IPS DF 6.9 (cell line): ENCODE measurements at regions not wholly inside any gene's neighbourhood (a gene's known extent, or its start where the extent isn't known, plus 50 kb on each side); places are given as distances from the start of the nearest gene placed in this dataset.

Source experiments
- DNase-seq: peaks from one replicate; pipeline ENCODE4 v3.0.0-alpha.2; 2013; ENCODE audit warnings: low read depth, low spot score
- H3K27ac ChIP-seq: one replicate; pipeline ENCODE4 v1.5.1; 2013; ENCODE audit warnings: low read length, control low read depth
- H3K27me3 ChIP-seq: 2 replicates; pipeline ENCODE4 v1.6.1; 2013; ENCODE audit warnings: mild to moderate bottlenecking, low read length; ENCODE audit not compliant: control insufficient read depth, insufficient read depth
- H3K36me3 ChIP-seq: 2 replicates; pipeline ENCODE4 v1.6.1; 2013; ENCODE audit warnings: low read length; ENCODE audit not compliant: control insufficient read depth, insufficient read depth
- H3K4me1 ChIP-seq: 2 replicates; pipeline ENCODE4 v1.6.1; 2013; ENCODE audit warnings: low read length; ENCODE audit not compliant: control insufficient read depth, insufficient read depth
- H3K4me3 ChIP-seq: 2 replicates; pipeline ENCODE4 v1.5.1; 2013; ENCODE audit warnings: mild to moderate bottlenecking, low read length
- H3K9me3 ChIP-seq: 2 replicates; pipeline ENCODE4 v1.6.1; 2013; ENCODE audit warnings: low read length, inconsistent platforms; ENCODE audit not compliant: control insufficient read depth, insufficient read depth
- WGBS: extraction: QIAGEN DNeasy Blood & Tissue Kit; methylation state at CpG from one replicate; pipeline ENCODE4 v1.1.7; 2013; ENCODE audit warnings: mixed read lengths, missing lambda C conversion rate; ENCODE audit not compliant: insufficient read length, insufficient coverage; 5-methylcytosine and 5-hydroxymethylcytosine counted together

DNA sequence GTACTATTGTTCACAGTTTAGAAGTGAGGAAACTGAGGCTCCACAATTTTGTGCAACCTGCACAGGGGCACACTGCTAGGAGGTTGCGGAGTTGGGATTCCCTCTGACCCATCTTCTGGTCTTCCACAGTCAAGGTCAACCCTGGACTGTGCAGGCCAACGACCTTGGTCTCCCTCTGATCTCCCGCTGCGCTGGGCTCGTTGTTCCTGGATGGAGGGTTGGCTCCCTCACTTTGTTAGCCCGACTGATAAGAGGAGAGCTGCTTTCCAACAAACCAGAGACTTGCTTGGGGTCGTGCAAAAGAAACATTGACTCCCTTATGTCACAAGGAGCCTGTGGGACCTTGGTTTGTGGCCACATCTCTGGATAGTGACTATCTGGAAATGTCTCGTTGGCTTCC is 187.6 kb downstream of the MYCN start:
- Histone ChIP-seq H3K36me3 (no peaks in the 10 kb centered on the region), H3K9me3 (no peaks in the 10 kb centered on the region), H3K27ac (no peak overlapping the region), H3K4me3 (no peak overlapping the region), H3K27me3 (no peaks in the 10 kb centered on the region), H3K4me1 (no peaks in the 10 kb centered on the region)
- no peak for DNase-seq
- no CpG with 5 or more reads among the region's 8 CpGs for WGBS

GRCh38 chr2:16127276-16127940 is 187.1 kb downstream of the MYCN start:
- no peak overlapping the region for H3K4me3 ChIP-seq
- WGBS = no CpG with 5 or more reads among the region's 10 CpGs
- no peaks in the 10 kb centered on the region for H3K9me3 ChIP-seq
- no peaks in the 10 kb centered on the region for H3K4me1 ChIP-seq
- H3K27ac ChIP-seq = no peak overlapping the region
- no peaks in the 10 kb centered on the region for H3K27me3 ChIP-seq
- H3K36me3 ChIP-seq = no peaks in the 10 kb centered on the region
- DNase-seq = no peak

DNA sequence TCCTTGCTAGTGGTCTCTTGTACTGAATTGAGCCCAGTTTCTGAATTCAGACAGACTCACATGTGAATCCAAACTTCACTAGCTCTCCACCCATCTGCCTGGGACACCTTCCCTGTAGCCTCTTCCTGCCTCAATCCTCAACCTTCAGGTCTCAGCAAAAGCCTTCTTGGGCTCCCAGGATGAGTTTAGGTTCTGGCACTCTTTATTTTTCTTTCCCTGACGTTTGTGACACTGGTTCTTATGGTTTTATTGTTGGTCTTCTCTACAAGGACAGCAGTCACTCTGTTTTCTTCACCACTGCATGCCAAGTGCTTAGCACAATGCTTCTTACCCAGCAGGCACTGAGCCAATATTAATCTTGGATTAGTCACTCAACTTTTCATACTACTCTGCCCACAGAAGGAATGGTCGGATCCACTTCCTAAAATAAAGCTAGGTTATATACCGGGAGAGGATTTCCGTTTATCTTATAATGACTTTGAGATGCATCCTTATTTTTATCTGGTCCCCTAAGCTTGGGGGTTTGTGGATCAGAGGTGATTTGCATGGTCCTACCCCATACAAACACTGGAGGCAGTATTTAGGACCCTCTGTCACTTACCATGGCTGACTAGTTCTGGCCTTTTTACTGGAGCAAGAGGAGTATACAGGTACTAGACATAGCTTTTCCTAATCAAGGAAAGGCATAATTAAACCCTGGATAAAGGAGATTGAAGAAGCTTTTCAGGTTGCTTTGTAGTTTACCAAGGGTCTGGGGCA is 186.3 kb downstream of the MYCN start:
- WGBS = no CpG with 5 or more reads among the region's 4 CpGs
- Histone ChIP-seq H3K4me1 (no peaks in the 10 kb centered on the region), H3K4me3 (no peak overlapping the region), H3K36me3 (no peaks in the 10 kb centered on the region), H3K9me3 (no peaks in the 10 kb centered on the region), H3K27me3 (no peaks in the 10 kb centered on the region), H3K27ac (no peak overlapping the region)
- no peak for DNase-seq

DNA sequence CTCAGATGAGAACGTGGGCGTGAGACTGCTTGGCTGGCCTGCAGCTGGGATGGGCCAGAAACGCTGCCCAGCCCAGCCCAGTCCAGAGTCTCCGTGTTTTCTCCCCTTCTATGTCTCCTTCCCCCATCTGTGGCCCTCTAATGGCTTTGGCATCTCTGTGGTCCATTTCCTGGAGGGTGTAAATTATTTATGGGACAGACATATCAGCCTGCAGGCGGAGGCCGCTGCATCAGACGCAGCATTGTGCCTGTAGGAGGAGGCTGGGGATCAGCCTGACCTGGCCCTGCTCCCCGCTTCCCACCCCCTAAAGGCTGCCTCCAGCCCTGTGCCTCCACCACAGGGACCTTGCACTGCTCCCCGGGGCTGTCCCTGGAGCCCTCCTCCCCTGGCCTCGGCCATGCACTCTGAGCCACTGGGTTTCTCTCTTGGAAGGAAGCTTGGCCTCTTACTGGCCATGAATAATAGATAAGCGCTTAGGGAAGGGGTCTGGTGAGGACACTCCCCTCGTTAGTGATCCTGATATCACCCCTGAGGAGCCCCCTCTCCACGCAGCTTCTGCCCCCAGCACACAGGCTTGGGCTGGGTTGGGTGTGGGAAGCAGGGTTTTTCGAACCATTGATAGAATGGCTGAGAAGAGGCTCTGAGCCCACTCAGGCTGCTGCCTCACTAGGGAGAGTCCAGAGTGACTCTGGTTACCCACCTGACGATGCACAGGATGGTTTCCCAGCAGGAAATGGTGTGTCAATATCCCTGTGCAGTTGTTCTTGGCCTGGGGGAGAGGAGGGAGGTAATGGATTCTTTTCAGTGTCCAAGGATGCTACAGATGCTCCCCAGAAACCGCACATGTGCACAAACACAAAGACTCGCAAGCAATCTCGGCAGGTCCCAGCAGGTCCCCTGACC is 185.5 kb downstream of the MYCN start:
- no CpG with 5 or more reads among the region's 18 CpGs for WGBS
- DNase-seq = no peak
- H3K9me3 ChIP-seq = no peaks in the 10 kb centered on the region
- H3K36me3 ChIP-seq = no peaks in the 10 kb centered on the region
- H3K4me3 ChIP-seq = no peak overlapping the region
- no peak overlapping the region for H3K27ac ChIP-seq
- no peaks in the 10 kb centered on the region for H3K4me1 ChIP-seq
- H3K27me3 ChIP-seq = no peaks in the 10 kb centered on the region

DNA sequence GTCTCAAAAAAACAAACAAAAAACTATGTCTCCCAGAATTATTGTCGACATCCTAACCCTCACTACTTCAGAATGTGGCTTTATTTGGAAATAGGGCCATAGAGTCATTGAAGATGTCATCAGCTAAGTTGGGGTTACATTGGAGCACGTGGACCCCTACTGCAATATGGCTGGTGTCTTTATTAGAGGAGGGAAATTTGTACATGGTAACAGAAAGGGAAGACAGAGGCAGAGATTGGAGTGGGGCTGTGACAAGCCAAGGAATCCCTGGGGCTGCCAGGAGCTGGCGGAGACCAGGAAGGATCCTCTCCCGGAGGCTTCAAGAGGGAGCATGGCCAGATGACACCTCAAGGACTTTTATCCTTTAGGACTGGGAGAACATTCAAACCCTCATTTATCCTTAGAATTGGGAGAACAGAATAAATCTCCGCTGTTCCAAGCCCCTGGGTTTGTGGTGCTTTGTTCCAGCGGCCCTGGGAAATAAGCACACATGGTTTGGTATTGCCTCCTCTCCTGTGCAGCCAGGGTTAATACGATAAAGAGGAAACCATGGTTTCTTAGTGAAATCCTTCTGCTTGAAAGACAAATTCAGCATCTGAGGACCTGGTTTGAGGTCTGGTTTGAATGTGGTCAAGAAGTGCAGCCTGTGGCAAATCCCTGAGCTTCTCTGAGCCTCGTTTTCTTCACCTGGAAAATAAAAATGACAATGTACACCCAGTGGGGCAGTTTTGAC is 184.7 kb downstream of the MYCN start:
- H3K36me3 ChIP-seq = no peaks in the 10 kb centered on the region
- no peak overlapping the region for H3K27ac ChIP-seq
- no peaks in the 10 kb centered on the region for H3K9me3 ChIP-seq
- no peak for DNase-seq
- H3K27me3 ChIP-seq = no peaks in the 10 kb centered on the region
- H3K4me3 ChIP-seq = no peak overlapping the region
- H3K4me1 ChIP-seq = no peaks in the 10 kb centered on the region
- WGBS = no CpG with 5 or more reads among the region's 8 CpGs

DNA sequence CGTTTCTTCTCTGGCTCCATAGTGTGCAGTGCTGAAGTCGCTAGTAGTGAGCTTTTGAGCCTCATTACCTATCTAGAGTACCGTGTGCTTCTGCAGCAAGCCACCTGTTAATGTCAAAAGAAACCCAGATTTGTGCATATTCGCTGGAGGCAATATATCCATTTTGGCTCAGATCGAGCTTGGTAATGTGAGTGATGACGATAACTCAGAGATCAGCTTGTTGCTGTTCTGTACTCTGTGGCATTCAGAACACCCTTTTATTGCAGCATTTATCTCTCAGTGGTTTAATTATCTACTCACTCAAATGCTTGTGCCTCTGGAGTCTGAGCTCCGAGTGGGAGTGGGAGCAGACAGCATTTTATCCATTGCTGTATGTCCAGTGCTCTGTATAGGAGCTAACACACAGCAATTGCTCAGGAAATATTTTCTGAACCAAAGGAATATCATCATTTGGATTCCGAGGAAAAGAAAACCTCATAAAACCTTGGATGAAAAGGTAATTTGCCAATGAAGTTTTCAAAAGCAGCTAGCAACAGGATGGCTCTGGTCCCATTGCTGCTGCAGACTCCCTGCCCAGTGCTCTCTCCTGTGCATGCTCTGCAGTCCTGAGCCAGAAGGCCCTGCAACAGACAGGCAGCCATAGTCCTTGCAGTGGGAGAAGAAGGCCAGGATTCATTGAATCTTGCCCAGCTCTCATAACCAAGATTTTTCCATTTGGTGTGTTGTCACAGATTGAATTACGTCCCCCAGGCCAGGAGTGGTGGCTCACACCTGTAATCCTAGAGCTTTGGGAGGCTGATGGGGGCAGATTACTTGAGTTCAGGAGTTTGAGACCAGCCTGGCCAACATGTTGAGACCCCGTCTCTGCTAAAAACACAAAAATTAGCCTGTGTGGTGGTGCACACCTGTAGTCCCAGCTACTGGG is 183.8 kb downstream of the MYCN start:
- no peaks in the 10 kb centered on the region for H3K27me3 ChIP-seq
- no peak overlapping the region for H3K27ac ChIP-seq
- H3K4me1 ChIP-seq = no peaks in the 10 kb centered on the region
- no peak overlapping the region for H3K4me3 ChIP-seq
- no peak for DNase-seq
- no peaks in the 10 kb centered on the region for H3K36me3 ChIP-seq
- H3K9me3 ChIP-seq = no peaks in the 10 kb centered on the region
- no CpG with 5 or more reads among the region's 10 CpGs for WGBS

DNA sequence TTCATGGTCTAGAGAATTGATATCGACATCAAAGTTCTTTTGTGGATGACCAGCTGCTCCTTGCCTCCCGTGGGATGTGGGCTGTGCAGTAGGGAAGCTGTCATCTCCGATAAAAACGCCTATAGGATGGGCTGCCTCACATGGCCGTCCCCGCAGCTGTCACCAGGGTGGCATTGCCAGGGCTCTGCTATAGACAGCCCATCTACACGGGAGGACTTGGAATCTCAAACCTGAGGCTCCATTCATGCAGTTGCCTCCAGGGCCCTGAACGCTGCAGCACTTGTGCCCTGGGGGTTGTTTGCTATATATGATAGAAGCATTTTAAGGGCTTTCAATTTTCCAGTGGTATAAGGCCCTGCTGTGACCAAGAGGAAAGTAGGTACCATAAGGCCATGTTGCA is 183.1 kb downstream of the MYCN start:
- WGBS = no CpG with 5 or more reads among the region's 8 CpGs
- Histone ChIP-seq H3K4me1 (no peaks in the 10 kb centered on the region), H3K36me3 (no peaks in the 10 kb centered on the region), H3K4me3 (no peak overlapping the region), H3K27me3 (no peaks in the 10 kb centered on the region), H3K27ac (no peak overlapping the region), H3K9me3 (no peaks in the 10 kb centered on the region)
- no peak for DNase-seq

- Histone ChIP-seq H3K4me3 (no peak overlapping the region), H3K36me3 (no peaks in the 10 kb centered on the region), H3K27me3 (no peaks in the 10 kb centered on the region), H3K4me1 (no peaks in the 10 kb centered on the region), H3K27ac (no peak overlapping the region), H3K9me3 (no peaks in the 10 kb centered on the region)
- no CpG with 5 or more reads among the region's 4 CpGs for WGBS
- DNase-seq = no peak
Measured at GRCh38 chr2:16122556-16122955, 182.2 kb downstream of the MYCN start.

- no peaks in the 10 kb centered on the region for H3K9me3 ChIP-seq
- no CpG with 5 or more reads among the region's 4 CpGs for WGBS
- no peaks in the 10 kb centered on the region for H3K36me3 ChIP-seq
- no peaks in the 10 kb centered on the region for H3K27me3 ChIP-seq
- H3K4me3 ChIP-seq = no peak overlapping the region
- H3K27ac ChIP-seq = no peak overlapping the region
- H3K4me1 ChIP-seq = no peaks in the 10 kb centered on the region
- DNase-seq = no peak
Measured at GRCh38 chr2:16121986-16122390, 181.6 kb downstream of the MYCN start.
